HFFc6 (cell line): ENCODE measurements at regions not wholly inside any gene's neighbourhood (a gene's known extent, or its start where the extent isn't known, plus 50 kb on each side); places are given as distances from the start of the nearest gene placed in this dataset.

Source experiments
- DNase-seq: peaks from one replicate; pipeline ENCODE4 v3.0.0-alpha.2; 2018
- H3K27ac Mint-ChIP-seq: 2 replicates; pipeline ENCODE4 v1.8.0; 2020; ENCODE audit warnings: mild to moderate bottlenecking, mixed read lengths
- H3K27me3 Mint-ChIP-seq: 2 replicates; pipeline ENCODE4 v1.8.0; 2021; ENCODE audit warnings: mild to moderate bottlenecking, moderate library complexity, mixed read lengths; ENCODE audit not compliant: insufficient read depth
- H3K36me3 Mint-ChIP-seq: 2 replicates; pipeline ENCODE4 v1.8.0; 2021; ENCODE audit warnings: low read depth, mixed read lengths
- H3K4me1 Mint-ChIP-seq: 2 replicates; pipeline ENCODE4 v1.8.0; 2020; ENCODE audit warnings: low read depth, mixed read lengths
- H3K4me3 Mint-ChIP-seq: 2 replicates; pipeline ENCODE4 v1.8.0; 2020; ENCODE audit warnings: mild to moderate bottlenecking, moderate library complexity, mixed read lengths
- H3K9me3 Mint-ChIP-seq: 2 replicates; pipeline ENCODE4 v1.8.0; 2020; ENCODE audit warnings: mild to moderate bottlenecking, mixed read lengths
- CTCF ChIP-seq: fragments of 200-600 bp; sonication (generic); IDR thresholded peaks from 2 replicates; pipeline ENCODE4 v1.5.0; 2021; ENCODE audit warnings: antibody characterized with exemption, mild to moderate bottlenecking

- no peaks in the 10 kb centered on the region; the same call in 1 of the 2 replicates for H3K36me3 Mint-ChIP-seq
- TF ChIP-seq CTCF, result no peak
- no peak overlapping the region for H3K27ac Mint-ChIP-seq
- H3K4me1 Mint-ChIP-seq, result no peaks in the 10 kb centered on the region
- no peak overlapping the region for H3K4me3 Mint-ChIP-seq
- no peak for DNase-seq
- H3K9me3 Mint-ChIP-seq, result peaks cover 15% of the 10 kb centered on the region
- peaks cover 2% of the 10 kb centered on the region; the same call in 1 of the 2 replicates for H3K27me3 Mint-ChIP-seq
Measured at GRCh38 chr6:47936820-47937219, 155.0 kb downstream of the OPN5 start.

- no peak for TF ChIP-seq CTCF
- Mint-ChIP-seq H3K4me3 (no peak overlapping the region), H3K4me1 (no peaks in the 10 kb centered on the region), H3K27me3 (peaks cover 2% of the 10 kb centered on the region; the same call in 1 of the 2 replicates), H3K27ac (no peak overlapping the region), H3K9me3 (peaks cover 13% of the 10 kb centered on the region), H3K36me3 (no peaks in the 10 kb centered on the region; the same call in 1 of the 2 replicates)
- no peak for DNase-seq
Measured at GRCh38 chr6:47934023-47934422, 152.2 kb downstream of the OPN5 start.

GRCh38 chr6:47932575-47932974 lies 150.7 kb downstream of the OPN5 start:
- DNase-seq, result no peak
- no peak overlapping the region for H3K27ac Mint-ChIP-seq
- peaks cover 2% of the 10 kb centered on the region; the same call in 1 of the 2 replicates for H3K27me3 Mint-ChIP-seq
- no peaks in the 10 kb centered on the region; the same call in 1 of the 2 replicates for H3K36me3 Mint-ChIP-seq
- no peak overlapping the region for H3K4me3 Mint-ChIP-seq
- peaks cover 6% of the 10 kb centered on the region for H3K9me3 Mint-ChIP-seq
- TF ChIP-seq CTCF, result no peak
- no peaks in the 10 kb centered on the region for H3K4me1 Mint-ChIP-seq

GRCh38 chr6:47924001-47924400 lies 142.2 kb downstream of the OPN5 start:
- Mint-ChIP-seq H3K36me3 (no peaks in the 10 kb centered on the region), H3K4me3 (no peak overlapping the region), H3K27ac (no peak overlapping the region), H3K27me3 (peaks cover 2% of the 10 kb centered on the region; the same call in 1 of the 2 replicates), H3K4me1 (no peaks in the 10 kb centered on the region; the same call in 1 of the 2 replicates), H3K9me3 (peaks cover 4% of the 10 kb centered on the region; the same call in 1 of the 2 replicates)
- DNase-seq, result no peak
- TF ChIP-seq CTCF, result no peak

GRCh38 chr6:47922391-47922790 lies 140.6 kb downstream of the OPN5 start:
- no peak overlapping the region for H3K4me3 Mint-ChIP-seq
- no peak for TF ChIP-seq CTCF
- no peaks in the 10 kb centered on the region for H3K36me3 Mint-ChIP-seq
- H3K27ac Mint-ChIP-seq, result no peak overlapping the region
- peaks cover 4% of the 10 kb centered on the region; the same call in 1 of the 2 replicates for H3K9me3 Mint-ChIP-seq
- peaks cover 2% of the 10 kb centered on the region; the same call in 1 of the 2 replicates for H3K27me3 Mint-ChIP-seq
- H3K4me1 Mint-ChIP-seq, result no peaks in the 10 kb centered on the region; the same call in 1 of the 2 replicates
- DNase-seq, result no peak
